ENCODE measurements at regions not wholly inside any gene's neighbourhood (a gene's known extent, or its start where the extent isn't known, plus 50 kb on each side); places are given as distances from the start of the nearest gene placed in this dataset.

GRCh38 chr4:24145591-24145990 is 255.7 kb upstream of the PPARGC1A start:
- DNase-seq: no peak

GRCh38 chr4:24144381-24144780 is 254.5 kb upstream of the PPARGC1A start:
- no peak for DNase-seq

DNA sequence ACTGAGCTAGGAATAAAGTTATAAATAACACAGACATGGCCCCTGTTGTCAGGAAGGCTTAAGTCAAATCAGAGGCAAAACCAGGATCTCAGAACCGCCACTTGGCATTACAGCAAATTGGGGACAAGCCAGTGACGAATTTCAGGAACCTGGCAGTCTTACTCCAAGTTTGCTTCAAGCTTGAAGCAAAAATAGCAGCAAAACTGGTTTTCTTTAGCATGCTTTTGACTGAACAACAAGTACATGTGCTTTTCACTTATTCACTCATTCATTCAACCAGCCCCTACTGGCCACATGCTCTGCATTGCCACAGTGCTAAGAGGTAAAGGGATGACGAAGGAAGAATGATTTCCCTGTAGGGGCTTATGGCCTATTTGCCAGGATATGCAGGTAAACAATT is 253.9 kb upstream of the PPARGC1A start:
- no peak for DNase-seq

- DNase-seq: no peak
These were observed 252.0 kb upstream of the PPARGC1A start for GRCh38 chr4:24141836-24142235.

DNA sequence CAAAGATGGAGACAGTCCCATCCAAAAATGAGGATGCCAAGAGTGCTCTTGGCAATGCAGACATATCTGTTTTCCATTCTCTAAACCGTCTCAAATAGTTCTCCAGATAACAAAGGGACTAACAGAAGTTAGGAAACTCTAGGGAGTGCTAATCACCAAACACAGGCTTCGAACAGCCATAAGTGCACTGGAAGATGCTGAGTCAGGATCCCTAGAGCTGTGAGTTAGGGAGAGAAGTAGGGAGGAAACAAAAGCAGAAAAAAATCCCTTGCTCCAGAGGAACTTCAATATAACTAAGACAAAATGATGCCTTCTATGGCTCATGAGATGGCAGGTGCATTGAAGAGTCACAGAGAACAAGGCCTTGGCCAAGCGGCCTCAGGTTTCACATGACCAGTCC is 251.0 kb upstream of the PPARGC1A start:
- no peak for DNase-seq

- DNase-seq: no peak
These were observed 248.1 kb upstream of the PPARGC1A start for GRCh38 chr4:24137671-24138601.

DNA sequence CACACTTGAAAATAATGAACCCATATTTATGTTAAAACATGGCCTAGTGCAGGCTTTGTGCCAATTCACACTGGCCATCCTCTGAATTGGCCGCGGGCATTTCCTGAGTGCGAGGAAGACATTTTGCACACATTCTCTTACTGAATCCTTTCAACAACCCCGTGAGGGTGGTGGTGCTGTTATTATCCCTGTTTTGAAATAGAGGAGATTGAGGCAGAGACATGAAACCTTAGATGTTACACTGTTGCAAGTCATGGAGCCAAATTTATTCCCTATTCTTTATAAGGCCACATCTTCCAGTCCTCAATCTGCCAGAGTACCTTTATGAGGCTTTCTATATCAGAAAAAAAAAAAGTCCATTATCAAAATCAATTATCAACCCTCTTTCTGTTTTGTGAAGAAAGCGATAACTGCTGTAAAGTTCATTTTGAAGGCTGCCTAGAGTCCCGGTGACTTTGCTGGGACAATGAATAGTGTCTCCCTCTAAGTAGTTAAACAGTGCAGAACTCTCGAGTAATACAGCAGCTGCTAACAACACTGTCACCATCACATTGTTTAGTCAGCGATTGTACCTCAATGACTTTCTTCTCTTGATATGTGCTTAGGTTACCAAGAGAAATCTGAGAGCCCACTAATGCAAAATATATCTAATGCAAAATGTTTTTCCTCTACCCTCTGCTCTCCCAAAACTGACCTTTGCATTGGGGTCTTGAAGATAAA is 242.3 kb upstream of the PPARGC1A start:
- DNase-seq: no peak

DNA sequence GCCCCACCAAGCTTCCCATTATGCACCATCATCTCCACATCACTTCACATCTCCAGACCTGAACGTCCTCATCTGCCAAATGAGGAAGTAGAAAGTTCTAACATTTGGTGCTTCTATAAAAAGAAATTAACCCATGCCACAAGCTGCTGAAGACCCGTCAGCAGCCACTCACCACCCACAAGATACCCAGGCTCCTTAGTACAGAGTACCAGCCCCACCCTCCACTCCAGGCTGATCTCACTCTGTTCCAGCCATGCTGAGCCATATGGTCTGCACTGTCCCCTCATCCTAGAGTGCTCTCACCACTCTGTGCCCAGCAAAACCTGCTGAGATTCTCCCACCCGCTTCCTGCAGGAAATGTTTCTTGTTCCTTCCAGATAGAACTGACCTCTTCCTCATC is 240.8 kb upstream of the PPARGC1A start:
- DNase-seq: no peak

DNA sequence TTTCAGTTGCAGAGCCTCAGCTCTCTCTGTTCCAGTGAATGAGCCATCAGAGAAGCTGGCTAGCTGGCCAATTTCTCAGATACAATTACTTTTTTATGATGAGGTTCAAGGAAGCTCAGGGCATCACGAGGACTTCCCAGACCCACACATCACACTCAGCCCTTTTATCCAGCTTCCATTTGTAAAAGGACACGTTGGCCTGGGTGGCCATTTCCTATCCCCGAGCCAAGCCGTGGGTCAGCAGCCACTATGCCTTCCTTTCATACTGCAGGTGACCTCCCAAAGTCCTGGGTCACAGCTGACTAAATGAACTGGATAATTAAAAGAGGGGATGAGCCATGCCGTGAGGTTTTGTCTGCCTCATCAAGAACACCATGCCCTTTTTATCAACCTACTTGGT is 236.9 kb upstream of the PPARGC1A start:
- DNase-seq: no peak

GRCh38 chr4:24121395-24122175 is 231.7 kb upstream of the PPARGC1A start:
- DNase-seq: no peak

DNA sequence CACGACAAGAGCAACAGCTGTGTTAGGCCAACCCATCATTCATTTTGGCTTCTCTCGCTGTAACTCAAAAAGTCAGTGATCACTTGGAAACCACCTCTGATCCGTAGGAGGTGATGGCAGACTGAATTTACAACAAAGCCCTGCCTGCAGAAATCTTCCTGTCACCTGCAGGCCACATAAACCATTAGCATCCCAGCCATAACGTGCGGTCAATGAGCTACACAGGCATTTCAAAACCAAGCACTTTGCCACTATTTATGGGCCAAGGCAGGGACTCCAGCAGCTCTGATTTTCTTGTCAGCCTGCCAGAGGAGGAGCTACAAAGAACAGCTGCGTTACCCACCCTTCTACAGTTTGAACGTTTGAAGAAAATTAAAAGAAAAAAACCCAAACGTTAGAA is 228.1 kb upstream of the PPARGC1A start:
- no peak for DNase-seq

DNA sequence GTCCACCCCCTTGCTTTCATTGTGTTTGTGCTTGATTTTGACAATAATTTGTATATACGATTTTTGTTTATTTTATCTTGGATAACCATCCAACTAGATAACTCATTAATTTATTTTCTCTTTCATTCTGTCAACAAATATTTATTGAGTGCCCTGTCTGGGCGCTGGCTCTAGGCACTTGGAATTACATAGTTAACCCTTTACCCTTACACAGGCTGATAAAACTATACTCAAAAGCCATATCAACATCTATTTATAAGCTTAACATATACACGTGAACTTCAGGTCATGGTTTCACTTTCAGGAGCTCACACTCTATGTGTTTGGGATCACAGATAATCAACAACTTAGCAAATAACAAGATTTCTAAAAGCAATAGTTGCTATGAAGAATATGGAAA is 226.3 kb upstream of the PPARGC1A start:
- DNase-seq: no peak

DNA sequence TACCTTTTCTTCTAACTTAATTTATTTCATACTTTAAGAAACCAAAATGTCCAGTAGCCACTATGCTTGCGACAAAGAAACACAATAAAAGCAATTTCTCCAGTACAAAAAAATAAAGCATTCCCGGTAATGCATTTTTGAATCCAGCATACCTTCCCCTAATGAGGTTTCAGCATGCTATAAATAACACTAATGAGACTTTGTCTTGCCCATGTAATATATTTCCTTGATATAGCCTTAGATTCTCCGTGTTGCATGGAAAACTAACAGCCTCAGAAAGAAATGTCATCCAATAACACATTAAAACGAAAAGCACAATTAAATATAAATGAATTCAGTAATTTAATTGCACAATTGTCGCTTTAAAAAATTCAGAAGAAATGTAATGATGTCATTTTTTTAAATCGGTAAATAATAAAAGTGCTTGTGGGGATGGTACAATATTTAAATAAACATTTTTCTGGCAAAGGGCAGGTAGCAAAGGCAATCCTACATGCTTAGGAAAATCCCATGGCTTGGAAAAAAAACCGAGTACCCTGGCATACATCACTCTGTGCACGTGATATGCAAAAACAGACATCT is 225.2 kb upstream of the PPARGC1A start:
- no peak for DNase-seq

- no peak for DNase-seq
These were observed 224.6 kb upstream of the PPARGC1A start for GRCh38 chr4:24114444-24114843.

GRCh38 chr4:24112466-24112865 is 222.6 kb upstream of the PPARGC1A start:
- DNase-seq: no peak

DNA sequence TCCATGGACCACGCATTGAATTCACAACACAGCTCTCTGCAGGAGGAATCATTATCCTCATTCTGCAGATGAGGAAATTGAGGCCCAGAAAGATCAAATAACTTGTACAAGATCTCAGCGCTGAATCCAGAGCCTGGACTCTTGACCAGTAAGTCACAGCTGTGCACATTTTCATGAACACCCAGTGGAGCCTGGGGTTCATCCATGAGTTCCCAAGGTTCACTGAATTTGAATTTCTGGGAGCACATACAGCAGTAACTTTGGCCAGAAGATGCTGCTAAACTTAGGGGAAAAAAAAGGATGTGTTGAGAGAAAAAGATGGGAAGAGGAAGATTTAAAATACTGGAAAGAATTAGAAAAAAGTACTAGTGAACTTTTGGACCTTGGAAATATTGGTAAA is 218.7 kb upstream of the PPARGC1A start:
- no peak for DNase-seq

DNA sequence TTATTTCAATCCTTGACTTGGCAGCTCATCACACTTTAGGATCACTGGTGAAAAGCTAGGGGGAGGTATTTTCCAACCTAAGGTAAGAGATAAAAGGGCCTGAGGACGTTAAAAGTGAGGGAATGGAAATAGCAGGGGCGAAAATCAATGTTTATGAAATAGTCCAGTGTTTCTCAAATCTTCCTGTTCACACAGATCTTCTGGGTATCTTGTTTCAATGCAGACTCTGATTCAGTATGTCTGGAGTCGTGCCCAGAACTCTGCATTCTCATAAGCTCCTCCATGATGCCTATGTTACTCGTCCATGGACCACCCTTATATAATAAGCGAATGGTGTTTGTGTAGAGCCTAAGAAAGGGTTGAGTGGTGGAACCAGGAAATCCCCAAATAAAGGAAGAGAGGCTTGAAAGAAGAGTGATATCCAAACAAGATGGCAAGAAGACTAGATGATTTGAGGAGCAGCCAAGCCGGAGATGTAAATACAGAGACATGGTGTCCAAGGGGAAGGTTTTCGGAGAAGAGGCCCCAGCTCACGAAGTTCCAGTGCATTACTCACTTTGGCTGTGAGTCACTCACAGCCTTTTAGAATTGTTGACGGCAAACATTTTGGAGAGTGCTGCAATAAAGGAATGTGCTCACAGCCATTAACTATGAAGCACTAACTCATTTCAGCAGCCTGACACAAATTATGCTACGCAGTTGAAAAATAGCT is 215.6 kb upstream of the PPARGC1A start:
- DNase-seq: no peak

DNA sequence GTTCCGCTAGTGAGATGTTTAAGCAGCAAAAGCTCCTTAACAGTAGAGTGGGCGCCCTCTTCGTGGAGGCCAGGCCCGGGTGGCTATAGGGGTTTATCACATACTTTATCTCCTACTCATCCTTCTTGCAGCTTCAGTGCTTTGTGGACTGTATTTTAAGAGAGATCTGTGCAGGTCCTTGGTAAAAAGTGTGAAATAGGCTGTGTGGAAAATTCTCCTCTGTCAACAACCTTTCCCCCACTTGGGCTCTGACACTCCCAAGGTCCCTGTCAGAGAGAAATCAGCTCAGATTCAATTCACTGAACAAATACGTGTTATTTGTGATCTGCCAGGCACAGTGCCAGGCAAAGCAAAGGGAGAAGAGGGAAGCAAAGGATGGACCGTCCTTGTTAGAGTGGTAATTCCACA is 214.3 kb upstream of the PPARGC1A start:
- DNase-seq: no peak

GRCh38 chr4:24103434-24104157 is 213.7 kb upstream of the PPARGC1A start:
- no peak for DNase-seq

DNA sequence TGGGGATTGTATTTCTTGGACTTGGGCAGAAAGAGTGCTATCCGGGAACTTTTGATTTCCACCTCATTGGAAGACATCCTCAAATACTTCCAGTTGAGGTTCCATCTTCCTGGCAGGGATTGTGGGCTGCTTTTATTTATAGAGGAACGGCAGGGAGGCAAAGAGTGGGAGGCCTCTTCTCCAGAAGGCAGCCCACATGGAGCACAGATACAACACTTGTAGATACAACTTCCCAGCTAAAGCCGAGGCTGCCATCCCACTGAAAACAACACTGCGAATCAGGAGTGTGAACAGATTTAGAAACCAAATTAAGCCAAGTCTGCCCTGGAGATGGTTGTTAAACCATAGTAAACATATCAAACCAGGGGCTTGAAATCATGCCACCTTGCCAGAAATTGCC is 212.8 kb upstream of the PPARGC1A start:
- DNase-seq: no peak

DNA sequence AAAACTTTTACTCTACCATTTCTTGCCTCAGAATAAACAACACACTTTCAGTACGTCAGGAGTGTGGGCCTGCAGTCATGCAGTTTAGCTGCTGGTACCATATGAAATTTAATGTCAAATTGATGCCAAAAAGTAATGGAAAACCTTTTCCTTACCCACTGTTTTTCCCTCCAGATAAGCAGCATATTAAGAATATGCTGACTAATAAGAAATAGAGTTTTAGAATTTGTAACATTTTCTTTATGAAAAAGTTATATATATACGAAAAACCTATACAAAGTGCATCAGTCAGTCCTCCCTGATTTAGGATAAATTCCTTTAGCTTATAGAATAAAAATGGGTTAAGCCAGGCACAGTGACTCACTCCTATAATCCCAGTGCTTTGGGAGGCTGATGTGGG is 206.8 kb upstream of the PPARGC1A start:
- no peak for DNase-seq

DNA sequence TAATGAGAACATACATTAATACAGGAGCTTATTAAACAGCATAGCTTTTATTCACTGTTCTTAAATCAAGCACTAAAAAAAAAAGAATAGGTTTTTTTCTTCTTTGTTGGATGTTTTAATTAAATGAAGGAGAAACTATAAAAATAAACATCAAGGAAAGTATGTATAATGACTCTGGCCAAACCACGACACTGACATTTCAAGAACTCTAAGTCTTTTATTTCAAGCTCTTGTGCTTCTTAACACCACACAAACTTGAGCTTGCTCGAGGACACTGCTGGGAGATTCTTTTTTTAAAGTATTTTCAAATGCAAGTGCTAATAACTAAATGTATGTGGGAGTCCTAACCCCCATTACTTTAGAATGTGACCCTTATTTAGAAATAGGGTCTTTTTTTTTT is 204.9 kb upstream of the PPARGC1A start:
- no peak for DNase-seq
